WERI-Rb-1 (cell line): ENCODE measurements at regions not wholly inside any gene's neighbourhood (a gene's known extent, or its start where the extent isn't known, plus 50 kb on each side); places are given as distances from the start of the nearest gene placed in this dataset.

Source experiments
- DNase-seq: peaks from one replicate; pipeline ENCODE4 v3.0.0-alpha.2; 2020
- H3K27ac ChIP-seq: fragments of 250-450 bp; sonication (Bioruptor Pico); 2 replicates; pipeline ENCODE4 v1.5.1; 2020; ENCODE audit warnings: mild to moderate bottlenecking, moderate library complexity
- H3K27me3 ChIP-seq: fragments of 250-450 bp; sonication (Bioruptor Pico); 2 replicates; pipeline ENCODE4 v1.5.1; 2021; ENCODE audit warnings: mild to moderate bottlenecking, low read depth, moderate library complexity; ENCODE audit not compliant: insufficient read depth, severe bottlenecking
- H3K36me3 ChIP-seq: fragments of 250-450 bp; sonication (Bioruptor Pico); 2 replicates; pipeline ENCODE4 v1.5.1; 2020; ENCODE audit warnings: mild to moderate bottlenecking, moderate library complexity
- H3K4me3 ChIP-seq: 2 replicates; pipeline ENCODE4 v1.5.1; 2011; ENCODE audit warnings: low read depth, mild to moderate bottlenecking, control low read depth, low read length
- H3K9me3 ChIP-seq: fragments of 250-450 bp; sonication (Bioruptor Pico); 2 replicates; pipeline ENCODE4 v1.5.1; 2021; ENCODE audit warnings: mild to moderate bottlenecking, moderate library complexity; ENCODE audit not compliant: severe bottlenecking
- CTCF ChIP-seq: IDR thresholded peaks from 2 replicates; pipeline ENCODE4 v1.5.1; 2011; ENCODE audit warnings: low read depth, mild to moderate bottlenecking, control low read depth, inconsistent platforms, low read length

- Histone ChIP-seq H3K27ac (no peak overlapping the region), H3K36me3 (no peaks in the 10 kb centered on the region), H3K27me3 (no peaks in the 10 kb centered on the region), H3K4me3 (no peak overlapping the region), H3K9me3 (no peaks in the 10 kb centered on the region)
- TF ChIP-seq CTCF = no peak
- DNase-seq = no peak
Observed at GRCh38 chr2:129929321-129930290, 49.9 kb upstream of the RAB6C start.
